Neural progenitor cell (in vitro differentiated cells): ENCODE measurements at regions not wholly inside any gene's neighbourhood (a gene's known extent, or its start where the extent isn't known, plus 50 kb on each side); places are given as distances from the start of the nearest gene placed in this dataset.

Experiments used
- EZH2 ChIP-seq: fragments of 200-600 bp; sonication (generic); IDR thresholded peaks from 2 replicates; pipeline ENCODE4 v1.6.1; 2017; ENCODE audit warnings: antibody characterized with exemption, mild to moderate bottlenecking, moderate library complexity
- EZH2phosphoT487 ChIP-seq: fragments of 200-600 bp; sonication (generic); IDR thresholded peaks from 2 replicates; pipeline ENCODE4 v1.6.1; 2017; ENCODE audit warnings: antibody characterized with exemption
- TF ChIP-seq, protein P1 (sequence below): fragments of 200-600 bp; sonication (generic); IDR thresholded peaks from 2 replicates; pipeline ENCODE4 v1.5.1; 2017; ENCODE audit warnings: antibody characterized with exemption, mild to moderate bottlenecking

DNA sequence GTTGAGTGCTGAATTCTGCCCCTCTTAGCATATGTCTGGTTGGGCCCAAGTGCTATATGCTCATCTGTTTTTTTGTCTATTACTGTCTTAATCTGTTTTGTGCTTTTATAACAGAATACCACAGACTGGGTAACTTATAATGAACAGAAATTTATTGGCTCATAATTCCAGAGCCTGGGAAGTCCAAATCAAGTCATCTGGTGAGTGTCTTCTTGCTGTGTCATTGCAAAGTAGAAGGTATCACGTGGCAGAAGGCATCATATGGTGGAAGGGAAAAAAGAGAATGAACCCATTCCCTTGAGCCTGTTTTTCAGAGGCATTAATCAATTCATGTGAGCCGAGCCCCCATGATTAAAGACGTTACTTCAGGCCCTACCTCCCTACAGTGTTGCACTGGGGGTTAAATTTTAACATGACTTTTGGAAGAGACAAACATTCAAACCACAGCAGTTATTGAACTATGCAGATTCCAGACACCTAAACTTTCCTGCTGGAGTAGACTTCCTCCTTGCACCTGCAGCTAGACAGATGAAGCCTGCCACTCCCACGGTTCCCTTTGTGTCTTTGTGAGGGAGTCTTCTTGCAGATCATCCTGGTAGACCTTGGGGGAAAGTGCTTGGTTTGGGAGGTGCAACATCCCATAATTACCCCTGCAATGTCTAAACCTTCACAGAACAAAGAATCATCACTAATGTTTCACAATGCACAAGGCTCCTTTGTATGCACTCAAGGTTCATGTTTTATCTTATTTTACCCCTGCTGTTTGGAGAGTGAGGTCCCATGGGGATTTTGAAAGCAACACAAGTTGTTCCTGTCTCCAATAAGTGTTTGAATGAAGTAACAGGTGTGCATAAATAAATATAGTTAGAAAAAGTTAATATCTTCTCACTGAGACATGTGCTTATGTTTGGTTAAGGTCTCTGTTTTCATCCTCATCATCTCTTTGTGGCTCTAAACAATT lies 64.7 kb upstream of the XCR1 start:
- TF ChIP-seq, protein P1, sequence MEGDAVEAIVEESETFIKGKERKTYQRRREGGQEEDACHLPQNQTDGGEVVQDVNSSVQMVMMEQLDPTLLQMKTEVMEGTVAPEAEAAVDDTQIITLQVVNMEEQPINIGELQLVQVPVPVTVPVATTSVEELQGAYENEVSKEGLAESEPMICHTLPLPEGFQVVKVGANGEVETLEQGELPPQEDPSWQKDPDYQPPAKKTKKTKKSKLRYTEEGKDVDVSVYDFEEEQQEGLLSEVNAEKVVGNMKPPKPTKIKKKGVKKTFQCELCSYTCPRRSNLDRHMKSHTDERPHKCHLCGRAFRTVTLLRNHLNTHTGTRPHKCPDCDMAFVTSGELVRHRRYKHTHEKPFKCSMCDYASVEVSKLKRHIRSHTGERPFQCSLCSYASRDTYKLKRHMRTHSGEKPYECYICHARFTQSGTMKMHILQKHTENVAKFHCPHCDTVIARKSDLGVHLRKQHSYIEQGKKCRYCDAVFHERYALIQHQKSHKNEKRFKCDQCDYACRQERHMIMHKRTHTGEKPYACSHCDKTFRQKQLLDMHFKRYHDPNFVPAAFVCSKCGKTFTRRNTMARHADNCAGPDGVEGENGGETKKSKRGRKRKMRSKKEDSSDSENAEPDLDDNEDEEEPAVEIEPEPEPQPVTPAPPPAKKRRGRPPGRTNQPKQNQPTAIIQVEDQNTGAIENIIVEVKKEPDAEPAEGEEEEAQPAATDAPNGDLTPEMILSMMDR: no peak
- no peak for TF ChIP-seq EZH2phosphoT487
- no peak for TF ChIP-seq EZH2
